ENCODE measurements at regions not wholly inside any gene's neighbourhood (a gene's known extent, or its start where the extent isn't known, plus 50 kb on each side); places are given as distances from the start of the nearest gene placed in this dataset.

DNA sequence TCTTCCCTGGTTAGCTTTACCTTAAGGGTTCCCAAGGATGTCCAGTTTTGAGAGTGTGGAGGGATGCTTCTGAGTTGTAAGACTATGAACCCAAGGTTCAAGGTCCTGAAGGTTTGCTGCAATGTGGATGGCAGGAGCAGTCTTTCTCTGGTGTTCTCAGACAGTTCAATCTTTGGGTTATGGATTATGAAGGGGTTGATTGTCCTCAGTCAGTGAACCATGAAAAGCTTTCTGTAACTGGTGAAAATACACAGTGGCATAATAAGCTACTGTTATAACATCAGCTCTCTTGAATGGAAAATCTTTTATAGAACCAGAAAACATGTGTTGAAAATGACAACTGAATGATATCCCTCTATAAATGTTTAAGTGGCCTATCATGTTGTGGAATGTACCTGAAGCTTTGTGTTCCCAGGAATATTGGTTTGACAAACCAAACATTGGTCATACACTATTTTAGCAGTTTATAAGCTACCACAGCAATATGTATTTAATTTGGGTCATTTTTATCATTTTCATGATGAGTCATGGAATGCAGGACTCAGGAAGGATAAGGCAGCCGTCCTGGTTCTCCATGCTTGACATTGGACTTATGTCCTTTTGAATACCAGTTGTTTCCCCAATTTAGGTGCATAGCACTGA, 1041.8 kb upstream of the ARRDC3 start:
- no peak for DNase-seq
- Histone ChIP-seq H3K36me3 (no peaks in the 10 kb centered on the region), H3K9me3 (peaks cover 29% of the 10 kb centered on the region), H3K27me3 (no peaks in the 10 kb centered on the region), H3K4me3 (no peak overlapping the region)

DNA sequence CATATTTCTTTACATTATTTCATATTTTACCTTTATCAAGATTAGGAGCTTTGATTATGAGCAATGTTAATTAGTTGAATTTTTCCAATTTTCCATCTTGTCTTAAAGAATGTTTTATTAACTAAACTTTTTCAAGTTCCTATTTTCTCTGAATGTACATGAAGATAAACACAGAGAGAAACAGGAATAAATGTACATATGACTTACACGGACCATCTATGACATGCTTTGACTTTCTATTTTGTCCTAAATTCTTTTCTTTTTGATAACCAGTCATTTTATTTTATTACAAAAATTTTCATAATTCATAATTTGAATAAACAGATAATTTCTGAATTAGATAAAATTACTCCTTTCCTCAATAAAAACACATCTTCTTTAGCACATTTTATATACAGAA, 1038.8 kb upstream of the ARRDC3 start:
- Histone ChIP-seq H3K27me3 (no peaks in the 10 kb centered on the region), H3K4me3 (no peak overlapping the region), H3K36me3 (no peaks in the 10 kb centered on the region), H3K9me3 (peaks cover 33% of the 10 kb centered on the region)
- no peak for DNase-seq

DNA sequence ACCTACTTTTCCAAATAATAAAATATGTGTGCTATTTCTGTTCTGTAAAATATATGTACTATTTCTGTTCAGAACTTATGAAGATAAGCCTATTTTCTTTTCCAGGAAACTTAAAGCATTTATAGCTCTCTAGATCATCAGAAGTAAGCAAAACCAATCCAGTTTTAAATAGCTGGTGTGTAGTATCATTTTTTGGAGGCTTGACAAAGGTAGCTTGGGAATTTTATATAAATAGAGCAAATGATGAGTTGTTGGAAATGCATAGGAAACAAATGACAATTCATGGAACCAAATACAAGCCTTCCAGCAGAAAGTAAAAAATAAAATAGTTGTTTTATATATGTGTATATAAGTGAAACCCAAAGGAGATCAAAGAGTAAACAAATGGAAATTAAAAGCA, 1038.1 kb upstream of the ARRDC3 start:
- H3K27me3 ChIP-seq: no peaks in the 10 kb centered on the region
- H3K36me3 ChIP-seq: no peaks in the 10 kb centered on the region
- H3K4me3 ChIP-seq: no peak overlapping the region
- H3K9me3 ChIP-seq: peaks cover 33% of the 10 kb centered on the region
- no peak for DNase-seq

DNA sequence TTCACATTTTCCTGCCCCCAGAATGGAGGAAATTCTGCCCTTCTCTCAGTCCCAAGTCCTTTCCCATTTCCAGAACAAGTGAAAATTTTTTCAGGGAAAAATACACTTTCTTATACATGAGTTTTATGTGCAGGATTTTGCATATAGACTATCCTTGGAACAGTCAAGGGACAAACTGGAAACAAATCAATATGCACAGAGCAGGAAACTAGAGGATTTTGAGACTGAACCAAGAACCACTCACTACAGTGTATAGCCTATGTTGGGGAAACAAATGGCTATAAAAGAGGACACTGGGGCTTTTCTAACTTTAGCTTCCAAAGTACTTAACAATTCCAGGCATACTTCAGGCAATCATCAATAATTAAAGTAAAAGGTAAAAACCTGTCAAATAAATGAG, 1036.1 kb upstream of the ARRDC3 start:
- DNase-seq: no peak
- Histone ChIP-seq H3K27me3 (no peaks in the 10 kb centered on the region), H3K9me3 (peaks cover 33% of the 10 kb centered on the region), H3K36me3 (no peaks in the 10 kb centered on the region), H3K4me3 (no peak overlapping the region)

DNA sequence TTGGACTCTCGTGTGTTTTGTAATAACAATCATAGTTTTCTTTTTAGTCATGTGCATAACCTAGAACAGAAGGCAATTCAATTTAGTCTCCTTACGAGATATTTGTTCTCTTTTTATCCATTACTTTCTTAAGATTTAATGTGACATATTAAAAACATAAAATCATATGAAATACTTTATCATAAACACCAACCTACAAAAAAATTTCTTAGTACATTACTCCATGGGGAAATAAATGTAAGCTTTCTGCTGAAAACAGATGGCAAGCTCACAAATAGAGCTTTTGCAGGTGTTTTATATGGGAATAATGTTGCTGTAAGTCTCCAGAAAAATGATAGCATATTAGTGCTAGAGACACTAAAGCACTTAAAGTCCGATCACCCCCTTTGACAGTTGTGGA, 1035.2 kb upstream of the ARRDC3 start:
- no peak for DNase-seq
- Histone ChIP-seq H3K27me3 (no peaks in the 10 kb centered on the region), H3K9me3 (peaks cover 32% of the 10 kb centered on the region), H3K36me3 (no peaks in the 10 kb centered on the region), H3K4me3 (no peak overlapping the region)

DNA sequence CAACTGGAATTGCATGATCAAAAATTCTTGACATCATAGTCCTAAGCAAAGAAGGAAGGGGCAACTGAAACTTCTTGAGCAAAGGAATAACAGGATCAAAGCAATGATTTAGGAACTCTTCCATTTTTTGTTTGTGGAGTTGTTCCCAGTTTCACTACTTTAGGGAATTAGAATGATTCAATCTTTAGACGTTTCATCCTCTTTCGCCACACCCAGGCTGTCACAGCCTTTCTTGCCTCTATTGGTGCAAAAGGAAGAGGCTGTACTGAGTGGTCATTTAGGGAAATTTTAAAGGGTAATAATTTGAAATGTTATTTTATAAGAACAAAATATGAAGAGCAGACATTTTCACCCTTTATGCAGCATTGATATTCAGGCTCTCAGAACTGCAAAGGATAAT, 1026.0 kb upstream of the ARRDC3 start:
- Histone ChIP-seq H3K36me3 (no peaks in the 10 kb centered on the region), H3K27me3 (no peaks in the 10 kb centered on the region), H3K4me3 (no peak overlapping the region), H3K9me3 (no peaks in the 10 kb centered on the region)
- DNase-seq: no peak

DNA sequence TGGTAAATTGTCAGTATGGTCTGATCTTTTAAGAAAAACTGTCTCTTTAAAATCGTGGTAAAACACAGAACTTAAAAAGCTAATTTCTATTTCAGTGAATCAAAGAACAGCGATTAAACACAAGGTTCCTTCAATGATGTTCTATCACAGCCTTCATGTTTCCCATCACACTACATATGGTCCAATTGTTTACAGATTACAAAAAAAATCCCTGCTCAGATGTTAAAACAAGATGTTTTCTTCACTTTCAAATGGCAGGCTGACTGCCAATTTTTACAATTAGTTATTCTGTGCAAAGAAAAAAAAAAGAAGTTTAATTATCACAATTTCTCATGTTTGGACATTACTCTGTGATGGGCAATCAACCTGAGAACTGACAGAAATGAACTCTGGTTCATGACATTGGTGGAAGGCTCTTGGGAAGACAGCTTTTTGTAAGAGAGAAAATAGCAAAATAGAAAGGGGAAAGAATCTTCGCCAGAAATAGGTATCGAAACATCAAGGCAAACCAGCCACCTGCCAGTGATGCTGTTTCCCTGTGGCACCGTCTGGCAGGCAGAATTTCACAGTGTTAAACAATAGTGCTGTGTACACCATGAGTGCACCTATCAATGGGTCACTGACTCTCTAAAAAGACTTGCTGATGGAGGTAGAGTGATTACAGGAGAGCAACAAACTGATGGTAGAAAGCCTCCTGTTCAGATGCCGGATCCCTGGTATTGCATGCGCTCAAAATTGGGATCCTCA, 1020.0 kb upstream of the ARRDC3 start:
- Histone ChIP-seq H3K36me3 (no peaks in the 10 kb centered on the region), H3K9me3 (no peaks in the 10 kb centered on the region), H3K4me3 (no peak overlapping the region), H3K27me3 (no peaks in the 10 kb centered on the region)
- DNase-seq: no peak

DNA sequence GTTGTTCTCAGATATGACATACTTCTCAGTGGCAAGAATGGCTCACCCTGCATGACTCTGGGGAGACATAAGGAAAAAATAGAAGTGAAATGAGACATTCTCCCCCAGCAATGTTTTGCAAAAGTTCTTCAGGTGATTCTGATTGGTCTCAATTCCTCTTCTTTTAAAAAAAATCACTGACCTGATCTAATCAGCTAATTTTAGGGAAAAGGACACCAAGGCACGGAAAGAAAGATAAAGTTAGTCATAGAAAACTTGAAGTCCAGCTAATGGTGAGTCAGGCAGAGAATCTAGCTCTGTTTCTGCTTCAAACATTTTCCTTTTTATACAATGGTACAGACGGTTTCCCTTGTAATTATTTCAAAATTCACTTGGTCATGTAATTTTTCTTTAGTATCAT, 1018.9 kb upstream of the ARRDC3 start:
- Histone ChIP-seq H3K36me3 (no peaks in the 10 kb centered on the region), H3K4me3 (no peak overlapping the region), H3K27me3 (no peaks in the 10 kb centered on the region), H3K9me3 (no peaks in the 10 kb centered on the region)
- DNase-seq: no peak

DNA sequence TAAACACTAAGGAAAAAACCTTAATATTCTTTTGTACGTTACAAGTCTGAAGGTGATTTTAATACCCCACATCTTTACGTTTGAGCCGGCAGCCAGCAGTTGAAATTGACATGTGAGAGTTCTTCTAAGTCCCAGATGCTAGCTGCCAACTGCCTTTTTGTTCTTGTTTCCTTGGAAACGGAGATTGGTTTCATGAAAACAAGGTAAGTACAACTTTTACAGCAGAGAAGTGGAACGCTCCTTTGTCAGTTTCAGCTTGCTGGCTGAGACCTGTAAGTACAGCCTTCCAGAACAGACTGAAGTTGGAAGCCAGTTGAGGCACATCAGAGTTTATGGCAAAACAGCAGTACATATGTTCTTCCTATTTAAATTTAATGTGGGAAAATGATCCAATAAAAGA, 1018.4 kb upstream of the ARRDC3 start:
- no peak for DNase-seq
- Histone ChIP-seq H3K27me3 (no peaks in the 10 kb centered on the region), H3K9me3 (no peaks in the 10 kb centered on the region), H3K4me3 (no peak overlapping the region), H3K36me3 (no peaks in the 10 kb centered on the region)

DNA sequence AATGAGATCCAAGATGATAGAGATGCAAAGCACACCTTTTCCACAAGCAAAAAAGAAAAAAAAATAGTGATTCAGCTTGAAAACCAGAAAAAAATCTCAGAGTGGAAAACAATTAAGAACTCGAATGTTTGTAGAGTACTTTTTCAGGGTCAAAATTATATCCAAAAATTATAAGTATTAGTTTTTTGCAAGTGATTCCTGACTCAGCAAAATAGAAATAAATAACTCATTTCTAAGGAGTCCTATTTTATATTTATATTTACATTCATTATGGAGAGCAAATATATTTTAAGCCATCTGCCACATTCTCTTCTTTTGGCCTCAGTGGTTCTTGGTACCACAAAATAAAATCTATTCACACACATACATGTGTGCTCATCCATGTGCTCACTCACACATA, 1011.8 kb upstream of the ARRDC3 start:
- H3K9me3 ChIP-seq: no peaks in the 10 kb centered on the region
- DNase-seq: no peak
- H3K4me3 ChIP-seq: no peak overlapping the region
- H3K27me3 ChIP-seq: no peaks in the 10 kb centered on the region
- H3K36me3 ChIP-seq: no peaks in the 10 kb centered on the region

DNA sequence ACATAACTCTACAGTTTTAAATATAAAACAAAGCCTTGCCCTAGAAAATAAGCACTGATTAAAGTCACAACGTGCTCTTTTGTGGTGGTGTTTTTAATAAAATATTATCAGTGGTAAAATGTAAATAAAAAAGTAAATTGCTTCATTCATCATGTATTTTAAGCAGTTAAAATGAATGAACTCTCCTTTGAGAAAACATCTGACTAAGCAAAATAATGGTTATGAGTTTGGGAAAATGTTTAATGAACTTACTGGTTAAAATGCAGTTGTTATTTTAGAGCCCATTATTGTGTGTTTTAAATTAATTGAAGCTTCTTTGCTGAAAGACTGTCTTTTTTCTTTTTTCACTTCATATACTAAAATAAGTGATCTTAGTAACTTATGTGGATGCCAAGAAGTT, 1007.5 kb upstream of the ARRDC3 start:
- Histone ChIP-seq H3K9me3 (no peaks in the 10 kb centered on the region; the same call in 1 of the 2 replicates), H3K27me3 (no peaks in the 10 kb centered on the region), H3K4me3 (no peak overlapping the region), H3K36me3 (no peaks in the 10 kb centered on the region)
- no peak for DNase-seq

DNA sequence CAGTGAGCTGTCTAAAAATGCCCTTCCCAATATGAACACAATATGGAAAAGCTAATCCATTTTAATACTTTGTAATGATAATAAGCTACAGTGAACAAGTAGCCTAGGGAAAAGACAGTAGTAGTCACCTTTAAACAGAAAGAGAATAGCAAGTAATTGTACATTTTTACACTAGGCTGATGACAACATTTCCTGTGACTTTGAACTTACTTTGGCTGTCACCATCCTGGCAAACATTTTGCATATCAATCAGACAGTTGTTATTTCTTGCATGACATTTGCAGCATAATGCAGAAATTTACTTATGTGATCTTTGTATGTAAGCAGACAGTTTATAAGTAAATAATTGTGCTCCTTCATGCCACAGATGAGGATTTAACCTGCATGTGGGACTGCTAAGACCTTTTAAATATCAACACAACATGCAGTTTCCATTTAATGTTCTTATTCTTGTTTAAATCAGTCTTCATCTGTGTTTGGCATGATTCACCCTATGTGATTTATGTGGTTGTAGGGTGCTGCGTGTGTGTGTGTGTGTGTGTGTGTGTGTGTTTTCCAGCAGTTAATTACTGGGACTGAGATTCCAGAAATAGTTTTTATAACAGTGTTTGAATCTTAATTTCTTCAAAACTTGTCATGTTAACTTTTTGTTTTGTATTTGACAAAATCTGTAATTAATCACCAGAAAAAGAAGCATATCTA, 997.1 kb upstream of the ARRDC3 start:
- H3K9me3 ChIP-seq: no peaks in the 10 kb centered on the region
- no peaks in the 10 kb centered on the region for H3K27me3 ChIP-seq
- no peak for DNase-seq
- no peak overlapping the region for H3K4me3 ChIP-seq
- H3K36me3 ChIP-seq: no peaks in the 10 kb centered on the region

DNA sequence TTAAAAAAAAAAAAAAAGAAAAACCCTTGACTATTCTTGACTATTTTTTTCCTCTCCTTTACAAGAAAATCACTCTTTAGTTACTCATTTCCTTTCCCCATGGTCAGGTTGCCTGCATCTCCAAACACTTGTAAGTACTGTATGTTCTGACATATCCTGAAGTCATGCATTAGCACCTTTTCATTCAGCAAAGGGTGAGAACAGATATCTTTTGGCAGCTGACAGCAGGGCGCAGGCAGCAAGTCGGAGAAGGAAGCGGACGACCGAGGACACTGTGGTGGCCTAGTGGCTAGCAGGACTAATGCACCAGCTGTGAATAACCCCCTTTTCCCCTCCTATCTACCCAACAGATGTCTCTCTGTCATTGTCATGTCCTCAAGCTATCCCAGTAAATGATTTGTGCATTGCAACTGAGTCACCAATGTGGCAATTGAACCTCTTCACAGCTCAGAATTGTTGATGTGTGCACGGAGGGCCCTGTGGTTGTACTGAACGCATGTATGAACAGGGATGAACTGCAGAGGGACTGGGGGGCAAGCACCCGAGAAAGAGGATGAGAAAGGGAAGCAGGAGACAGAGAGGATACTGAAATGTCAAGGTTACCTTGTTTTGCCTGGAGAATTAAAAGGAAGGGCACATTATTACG, 996.0 kb upstream of the ARRDC3 start:
- no peaks in the 10 kb centered on the region for H3K36me3 ChIP-seq
- no peak overlapping the region for H3K4me3 ChIP-seq
- H3K9me3 ChIP-seq: no peaks in the 10 kb centered on the region
- H3K27me3 ChIP-seq: no peaks in the 10 kb centered on the region
- no peak for DNase-seq

DNA sequence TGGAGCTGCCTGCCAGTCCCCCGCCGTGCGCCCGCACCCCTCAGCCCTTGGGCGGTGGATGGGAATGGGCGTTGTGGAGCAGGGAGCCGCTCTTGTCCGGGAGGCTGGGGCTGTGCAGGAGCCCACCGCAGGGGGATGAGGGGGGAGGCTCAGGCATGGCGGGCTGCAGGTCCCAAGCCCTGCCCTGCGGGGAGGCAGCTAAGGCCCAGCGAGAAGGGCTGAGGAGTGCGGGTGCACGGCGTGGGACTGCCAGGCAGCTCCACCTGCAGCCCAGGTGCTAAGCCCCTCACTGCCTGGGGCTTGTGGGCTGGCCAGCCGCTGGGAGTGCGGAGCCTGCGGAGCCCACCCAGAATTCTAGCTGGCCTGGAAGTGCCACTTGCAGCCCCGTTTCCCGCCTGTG, 991.7 kb upstream of the ARRDC3 start:
- Histone ChIP-seq H3K9me3 (no peaks in the 10 kb centered on the region), H3K27me3 (no peaks in the 10 kb centered on the region), H3K36me3 (no peaks in the 10 kb centered on the region), H3K4me3 (no peak overlapping the region)
- no peak for DNase-seq

DNA sequence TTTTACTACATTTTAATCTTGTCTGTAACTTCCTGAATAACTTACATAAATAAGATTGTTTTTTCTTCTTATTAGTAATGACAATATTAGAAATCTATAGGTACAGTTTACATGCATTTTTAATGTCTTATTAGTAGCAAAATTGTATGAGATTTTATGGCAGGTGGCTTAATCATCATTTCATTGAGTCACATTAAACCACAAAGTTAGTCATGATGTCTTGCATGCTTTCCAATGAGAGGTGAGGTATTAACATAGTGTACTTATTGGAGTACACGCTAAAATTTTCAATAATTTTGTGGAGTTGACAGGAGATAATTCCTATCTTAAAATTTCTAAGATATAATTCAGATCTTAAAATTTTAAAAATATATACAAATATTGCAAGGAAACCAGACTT, 989.6 kb upstream of the ARRDC3 start:
- no peaks in the 10 kb centered on the region for H3K36me3 ChIP-seq
- no peak for DNase-seq

DNA sequence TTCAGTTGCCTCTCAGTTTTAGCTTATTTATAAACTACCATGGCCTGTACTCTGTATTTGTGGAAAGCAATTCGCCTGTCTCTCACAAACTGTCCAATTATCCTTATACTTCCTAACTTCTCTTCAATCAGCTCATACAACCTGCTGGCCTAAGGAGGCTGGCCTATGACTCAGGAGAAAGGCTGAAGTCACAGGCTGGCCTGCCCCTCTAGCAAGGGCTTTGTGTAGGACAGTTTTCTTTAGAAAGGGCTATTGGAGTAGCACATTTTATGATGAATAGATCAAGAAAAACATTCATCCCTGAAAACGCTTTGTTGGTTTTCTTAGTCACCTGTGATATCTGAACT, 988.7 kb upstream of the ARRDC3 start:
- no peaks in the 10 kb centered on the region for H3K27me3 ChIP-seq
- H3K4me3 ChIP-seq: no peak overlapping the region
- no peaks in the 10 kb centered on the region for H3K9me3 ChIP-seq
- no peak for DNase-seq
- H3K36me3 ChIP-seq: no peaks in the 10 kb centered on the region

More for the DNA sequence above, 989.6 kb upstream of the ARRDC3 start:
- Histone ChIP-seq H3K27me3 (no peaks in the 10 kb centered on the region), H3K9me3 (no peaks in the 10 kb centered on the region), H3K4me3 (no peak overlapping the region)

DNA sequence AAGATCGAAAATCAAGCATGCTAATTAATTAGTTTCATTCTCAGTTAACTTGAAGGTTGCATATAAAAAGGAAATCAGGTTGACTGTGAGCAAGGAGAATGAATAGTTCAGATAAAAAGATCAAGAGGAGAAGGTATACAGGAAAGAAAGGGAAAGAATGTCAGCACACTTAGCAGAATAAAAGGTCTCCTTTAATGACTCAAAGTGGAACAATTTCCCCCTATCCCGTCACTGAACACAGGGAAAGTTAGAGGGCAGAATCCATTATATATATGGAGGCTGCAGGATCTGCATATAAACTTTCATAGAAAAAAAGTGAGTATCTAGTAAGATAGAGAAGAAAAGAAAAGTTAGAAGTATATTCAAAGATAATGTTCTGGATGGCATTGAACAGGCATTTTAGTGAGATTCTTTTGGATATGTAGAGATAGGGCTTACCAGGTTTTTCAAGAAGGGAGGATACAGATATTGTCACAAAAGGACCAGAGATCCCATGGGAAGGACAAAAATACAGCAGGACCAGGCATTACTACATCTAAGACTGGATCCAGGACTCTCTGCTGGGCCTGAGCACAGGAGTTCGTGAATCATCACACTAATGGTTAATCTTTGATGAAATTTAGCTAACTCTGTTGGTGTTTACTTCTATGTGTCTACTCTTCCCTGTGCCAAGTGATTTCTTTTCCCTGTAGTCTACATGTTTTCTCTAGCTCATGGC, 988.2 kb upstream of the ARRDC3 start:
- Histone ChIP-seq H3K36me3 (no peaks in the 10 kb centered on the region), H3K9me3 (no peaks in the 10 kb centered on the region), H3K4me3 (no peak overlapping the region), H3K27me3 (no peaks in the 10 kb centered on the region)
- no peak for DNase-seq
